B cell (primary cell): ENCODE measurements at regions not wholly inside any gene's neighbourhood (a gene's known extent, or its start where the extent isn't known, plus 50 kb on each side); places are given as distances from the start of the nearest gene placed in this dataset.

Experiments
- EZH2 ChIP-seq: IDR thresholded peaks from 2 replicates; pipeline ENCODE4 v1.6.1; 2012; ENCODE audit warnings: borderline replicate concordance, low read depth, mild to moderate bottlenecking, moderate library complexity, low read length; ENCODE audit not compliant: insufficient read depth, poor library complexity, severe bottlenecking
- TF ChIP-seq, protein P1 (sequence below): fragments of 200-600 bp; IDR thresholded peaks from one replicate; pipeline ENCODE4 v1.8.0; 2022; ENCODE audit warnings: antibody characterized with exemption, mild to moderate bottlenecking

- TF ChIP-seq, protein P1, sequence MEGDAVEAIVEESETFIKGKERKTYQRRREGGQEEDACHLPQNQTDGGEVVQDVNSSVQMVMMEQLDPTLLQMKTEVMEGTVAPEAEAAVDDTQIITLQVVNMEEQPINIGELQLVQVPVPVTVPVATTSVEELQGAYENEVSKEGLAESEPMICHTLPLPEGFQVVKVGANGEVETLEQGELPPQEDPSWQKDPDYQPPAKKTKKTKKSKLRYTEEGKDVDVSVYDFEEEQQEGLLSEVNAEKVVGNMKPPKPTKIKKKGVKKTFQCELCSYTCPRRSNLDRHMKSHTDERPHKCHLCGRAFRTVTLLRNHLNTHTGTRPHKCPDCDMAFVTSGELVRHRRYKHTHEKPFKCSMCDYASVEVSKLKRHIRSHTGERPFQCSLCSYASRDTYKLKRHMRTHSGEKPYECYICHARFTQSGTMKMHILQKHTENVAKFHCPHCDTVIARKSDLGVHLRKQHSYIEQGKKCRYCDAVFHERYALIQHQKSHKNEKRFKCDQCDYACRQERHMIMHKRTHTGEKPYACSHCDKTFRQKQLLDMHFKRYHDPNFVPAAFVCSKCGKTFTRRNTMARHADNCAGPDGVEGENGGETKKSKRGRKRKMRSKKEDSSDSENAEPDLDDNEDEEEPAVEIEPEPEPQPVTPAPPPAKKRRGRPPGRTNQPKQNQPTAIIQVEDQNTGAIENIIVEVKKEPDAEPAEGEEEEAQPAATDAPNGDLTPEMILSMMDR = no peak
- TF ChIP-seq EZH2 = no peak
These were observed 226.2 kb upstream of the CA10 start for GRCh38 chr17:52384695-52385094.
